Skeletal muscle satellite cell (primary cell): ENCODE measurements at regions not wholly inside any gene's neighbourhood (a gene's known extent, or its start where the extent isn't known, plus 50 kb on each side); places are given as distances from the start of the nearest gene placed in this dataset.
"Not testable (repeated sequence)": the region's sequence is repeated elsewhere in the genome, so short reads cannot be mapped to it uniquely, and the experiment has no call there.

Experiments
- H3K27me3 ChIP-seq: 2 replicates; pipeline ENCODE4 v1.7.0; 2013; ENCODE audit warnings: low read length; ENCODE audit not compliant: control insufficient read depth, insufficient read depth
- H3K36me3 ChIP-seq: 2 replicates; pipeline ENCODE4 v1.7.0; 2013; ENCODE audit warnings: mild to moderate bottlenecking, control low read depth, low read length; ENCODE audit not compliant: insufficient read depth
- H3K4me1 ChIP-seq: 2 replicates; pipeline ENCODE4 v1.7.0; 2013; ENCODE audit warnings: low read length; ENCODE audit not compliant: control insufficient read depth, insufficient read depth
- H3K4me2 ChIP-seq: 2 replicates; pipeline ENCODE4 v1.7.0; 2013; ENCODE audit warnings: mild to moderate bottlenecking, low read length
- H3K4me3 ChIP-seq: 2 replicates; pipeline ENCODE4 v1.7.0; 2013; ENCODE audit warnings: low read length
- H3K9ac ChIP-seq: 2 replicates; pipeline ENCODE4 v1.7.0; 2013; ENCODE audit warnings: mild to moderate bottlenecking, low read depth, low read length, moderate library complexity
- H3K9me3 ChIP-seq: replicated peaks from 2 replicates; pipeline ENCODE4 v1.7.0; 2013; ENCODE audit warnings: mild to moderate bottlenecking, control low read depth, low read length

- no peaks in the 10 kb centered on the region for H3K27me3 ChIP-seq
- H3K36me3 ChIP-seq = no peaks in the 10 kb centered on the region
- no peak overlapping the region for H3K9ac ChIP-seq
- no peaks in the 10 kb centered on the region for H3K9me3 ChIP-seq
- H3K4me3 ChIP-seq = no peak overlapping the region
- H3K4me1 ChIP-seq = no peaks in the 10 kb centered on the region
- H3K4me2 ChIP-seq = no peak overlapping the region
Measured at GRCh38 chrX:7638078-7638710, 204.8 kb upstream of the VCX start.

GRCh38 chrX:7637066-7637465, 205.9 kb upstream of the VCX start:
- Histone ChIP-seq H3K27me3 (no peaks in the 10 kb centered on the region), H3K9ac (no peak overlapping the region), H3K4me1 (no peaks in the 10 kb centered on the region), H3K4me3 (no peak overlapping the region), H3K9me3 (no peaks in the 10 kb centered on the region), H3K4me2 (no peak overlapping the region), H3K36me3 (no peaks in the 10 kb centered on the region)

- no peaks in the 10 kb centered on the region for H3K9me3 ChIP-seq
- H3K36me3 ChIP-seq = no peaks in the 10 kb centered on the region
Measured at GRCh38 chrX:7635604-7636003, 207.4 kb upstream of the VCX start.

GRCh38 chrX:7620560-7620959, 222.4 kb upstream of the VCX start:
- Histone ChIP-seq H3K4me3 (no peak overlapping the region), H3K9ac (no peak overlapping the region), H3K4me1 (no peaks in the 10 kb centered on the region), H3K36me3 (no peaks in the 10 kb centered on the region), H3K4me2 (no peak overlapping the region), H3K27me3 (peaks cover 3% of the 10 kb centered on the region), H3K9me3 (no peaks in the 10 kb centered on the region)

More at GRCh38 chrX:7635604-7636003, 207.4 kb upstream of the VCX start:
- no peaks in the 10 kb centered on the region for H3K4me1 ChIP-seq
- no peak overlapping the region for H3K4me3 ChIP-seq
- H3K27me3 ChIP-seq = no peaks in the 10 kb centered on the region
- H3K9ac ChIP-seq = no peak overlapping the region
- no peak overlapping the region for H3K4me2 ChIP-seq

- H3K9me3 ChIP-seq = no peaks in the 10 kb centered on the region
- no peaks in the 10 kb centered on the region for H3K4me1 ChIP-seq
- no peaks in the 10 kb centered on the region for H3K36me3 ChIP-seq
- no peaks in the 10 kb centered on the region for H3K27me3 ChIP-seq
- no peak overlapping the region for H3K9ac ChIP-seq
- no peak overlapping the region for H3K4me3 ChIP-seq
- H3K4me2 ChIP-seq = no peak overlapping the region
Measured at GRCh38 chrX:7617994-7618393, 225.0 kb upstream of the VCX start.

GRCh38 chrX:7614616-7615015, 228.4 kb upstream of the VCX start:
- H3K9ac ChIP-seq = no peak overlapping the region
- no peaks in the 10 kb centered on the region for H3K36me3 ChIP-seq
- no peak overlapping the region for H3K4me2 ChIP-seq

GRCh38 chrX:7608625-7609024, 234.3 kb upstream of the VCX start:
- H3K4me1 ChIP-seq, H3K4me2 ChIP-seq, H3K4me3 ChIP-seq, H3K36me3 ChIP-seq, H3K27me3 ChIP-seq, H3K9ac ChIP-seq, H3K9me3 ChIP-seq: not testable (repeated sequence)

More at GRCh38 chrX:7614616-7615015, 228.4 kb upstream of the VCX start:
- Histone ChIP-seq H3K4me3 (no peak overlapping the region), H3K27me3 (no peaks in the 10 kb centered on the region), H3K9me3 (no peaks in the 10 kb centered on the region), H3K4me1 (no peaks in the 10 kb centered on the region)

- Histone ChIP-seq H3K4me3 (no peak overlapping the region), H3K4me2 (no peak overlapping the region), H3K9ac (no peak overlapping the region), H3K27me3 (no peaks in the 10 kb centered on the region), H3K36me3 (no peaks in the 10 kb centered on the region), H3K4me1 (peaks cover 6% of the 10 kb centered on the region), H3K9me3 (no peaks in the 10 kb centered on the region)
Measured at GRCh38 chrX:7606039-7606652, 236.8 kb upstream of the VCX start.

GRCh38 chrX:7603387-7603786, 239.6 kb upstream of the VCX start:
- Histone ChIP-seq H3K4me1 (peaks cover 6% of the 10 kb centered on the region), H3K4me2 (no peak overlapping the region), H3K27me3 (no peaks in the 10 kb centered on the region), H3K4me3 (no peak overlapping the region), H3K36me3 (no peaks in the 10 kb centered on the region), H3K9me3 (no peaks in the 10 kb centered on the region), H3K9ac (no peak overlapping the region)

- Histone ChIP-seq H3K4me2 (no peak overlapping the region), H3K27me3 (no peaks in the 10 kb centered on the region)
Measured at GRCh38 chrX:7596822-7597221, 246.1 kb upstream of the VCX start.

GRCh38 chrX:7593370-7593769, 249.6 kb upstream of the VCX start:
- not testable (repeated sequence) for H3K4me2 ChIP-seq, H3K4me1 ChIP-seq, H3K4me3 ChIP-seq, H3K9me3 ChIP-seq, H3K9ac ChIP-seq, H3K27me3 ChIP-seq, H3K36me3 ChIP-seq

More at GRCh38 chrX:7596822-7597221, 246.1 kb upstream of the VCX start:
- Histone ChIP-seq H3K4me1 (no peaks in the 10 kb centered on the region), H3K9me3 (no peaks in the 10 kb centered on the region), H3K9ac (no peak overlapping the region), H3K36me3 (no peaks in the 10 kb centered on the region), H3K4me3 (no peak overlapping the region)

- H3K36me3 ChIP-seq = no peaks in the 10 kb centered on the region
- no peaks in the 10 kb centered on the region for H3K4me1 ChIP-seq
- H3K9me3 ChIP-seq = no peaks in the 10 kb centered on the region
- no peak overlapping the region for H3K4me2 ChIP-seq
- H3K9ac ChIP-seq = no peak overlapping the region
- no peaks in the 10 kb centered on the region for H3K27me3 ChIP-seq
- H3K4me3 ChIP-seq = no peak overlapping the region
Measured at GRCh38 chrX:7586126-7586525, 256.8 kb upstream of the VCX start.
